ENCODE measurements at regions not wholly inside any gene's neighbourhood (a gene's known extent, or its start where the extent isn't known, plus 50 kb on each side); places are given as distances from the start of the nearest gene placed in this dataset.

DNA sequence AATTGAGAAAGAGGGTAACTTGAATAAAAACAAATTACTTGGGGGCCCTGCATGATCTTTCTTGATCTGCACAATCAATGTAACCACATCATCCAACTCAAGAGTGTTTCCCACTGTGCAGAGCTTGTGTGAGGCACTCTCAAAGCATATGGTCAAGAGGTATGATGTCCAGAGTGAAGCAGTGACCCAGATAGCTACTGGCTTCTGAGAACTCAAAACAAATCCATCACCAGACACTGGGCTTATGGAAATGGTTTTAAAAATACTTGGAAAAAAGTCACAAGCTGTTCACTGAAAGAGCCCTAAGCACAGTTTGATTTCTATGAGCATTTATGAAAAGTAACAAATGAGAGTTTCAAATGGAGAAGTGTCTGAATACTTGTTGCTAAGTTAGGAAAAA is 361.0 kb downstream of the GRXCR1 start:
- no peak for TF ChIP-seq REST (IDR thresholded peaks at IDR 0.05; ENCODE audit: insufficient read depth in 1 of 2, low read depth in 2 of 2, low read length in 2 of 2)
- TF ChIP-seq POLR2AphosphoS5 (IDR thresholded peaks at IDR 0.05; ENCODE audit: low read depth, low read length): no peak
- no peak for TF ChIP-seq TAF1 (IDR thresholded peaks at IDR 0.05; ENCODE audit: borderline replicate concordance, insufficient read depth, low read length)
- TF ChIP-seq FOXP2 (optimal IDR thresholded peaks at IDR 0.05; ENCODE audit: borderline replicate concordance, extremely low read depth, extremely low read length, insufficient read depth): no peak
- no peak for TF ChIP-seq SIN3A (IDR thresholded peaks at IDR 0.05; ENCODE audit: borderline replicate concordance, insufficient read depth, low read length)

DNA sequence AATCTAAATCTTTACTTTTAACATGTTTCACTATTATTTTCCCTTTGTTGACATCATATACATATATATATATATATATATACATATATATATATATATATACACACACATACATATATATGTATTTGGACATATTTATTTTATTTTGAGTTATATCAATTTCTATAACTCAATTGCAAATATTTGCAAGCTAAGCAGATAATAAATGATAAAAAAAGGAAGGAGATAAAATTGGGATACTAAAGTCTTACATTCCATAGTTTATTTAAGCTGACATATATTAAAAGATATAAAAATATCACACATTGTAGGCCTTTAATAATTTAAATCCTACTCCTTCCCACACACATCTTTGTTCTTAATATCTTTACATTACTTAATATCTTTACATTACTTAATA is 372.2 kb downstream of the GRXCR1 start:
- TF ChIP-seq POLR2AphosphoS5 (IDR thresholded peaks at IDR 0.05; ENCODE audit: low read depth, low read length): no peak
- TF ChIP-seq REST (IDR thresholded peaks at IDR 0.05; ENCODE audit: insufficient read depth in 1 of 2, low read depth in 2 of 2, low read length in 2 of 2): no peak
- TF ChIP-seq TAF1 (IDR thresholded peaks at IDR 0.05; ENCODE audit: borderline replicate concordance, insufficient read depth, low read length): no peak
- no peak for TF ChIP-seq FOXP2 (optimal IDR thresholded peaks at IDR 0.05; ENCODE audit: borderline replicate concordance, extremely low read depth, extremely low read length, insufficient read depth)
- no peak for TF ChIP-seq SIN3A (IDR thresholded peaks at IDR 0.05; ENCODE audit: borderline replicate concordance, insufficient read depth, low read length)

DNA sequence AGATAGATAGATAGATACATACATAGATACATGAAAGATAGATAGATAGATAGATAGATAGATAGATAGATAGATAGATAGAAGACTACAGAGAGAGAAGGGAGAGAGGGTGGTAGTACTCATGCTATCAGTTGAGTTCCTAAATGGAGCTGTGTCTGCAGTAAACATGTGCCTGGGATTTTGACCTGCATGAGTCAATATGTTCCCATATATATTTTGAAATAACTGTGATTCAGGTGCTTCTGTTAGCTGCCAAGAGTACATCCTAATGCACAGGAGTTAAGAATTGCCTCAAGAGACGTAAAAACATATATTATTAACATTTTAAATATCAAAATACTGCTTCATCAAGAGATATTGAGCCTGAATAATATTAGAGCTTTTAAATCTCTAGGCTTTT is 379.4 kb downstream of the GRXCR1 start:
- TF ChIP-seq SIN3A (IDR thresholded peaks at IDR 0.05; ENCODE audit: borderline replicate concordance, insufficient read depth, low read length) (no peak), POLR2AphosphoS5 (IDR thresholded peaks at IDR 0.05; ENCODE audit: low read depth, low read length) (no peak), FOXP2 (optimal IDR thresholded peaks at IDR 0.05; ENCODE audit: borderline replicate concordance, extremely low read depth, extremely low read length, insufficient read depth) (no peak), REST (IDR thresholded peaks at IDR 0.05; ENCODE audit: insufficient read depth in 1 of 2, low read depth in 2 of 2, low read length in 2 of 2) (no peak), TAF1 (IDR thresholded peaks at IDR 0.05; ENCODE audit: borderline replicate concordance, insufficient read depth, low read length) (no peak)

- TF ChIP-seq REST (IDR thresholded peaks at IDR 0.05; ENCODE audit: insufficient read depth in 1 of 2, low read depth in 2 of 2, low read length in 2 of 2): no peak
- no peak for TF ChIP-seq FOXP2 (optimal IDR thresholded peaks at IDR 0.05; ENCODE audit: borderline replicate concordance, extremely low read depth, extremely low read length, insufficient read depth)
- TF ChIP-seq TAF1 (IDR thresholded peaks at IDR 0.05; ENCODE audit: borderline replicate concordance, insufficient read depth, low read length): no peak
- no peak for TF ChIP-seq POLR2AphosphoS5 (IDR thresholded peaks at IDR 0.05; ENCODE audit: low read depth, low read length)
- no peak for TF ChIP-seq SIN3A (IDR thresholded peaks at IDR 0.05; ENCODE audit: borderline replicate concordance, insufficient read depth, low read length)
These were observed 381.9 kb downstream of the GRXCR1 start for GRCh38 chr4:43274376-43274775.

- TF ChIP-seq TAF1 (IDR thresholded peaks at IDR 0.05; ENCODE audit: borderline replicate concordance, insufficient read depth, low read length) (no peak), POLR2AphosphoS5 (IDR thresholded peaks at IDR 0.05; ENCODE audit: low read depth, low read length) (no peak), FOXP2 (optimal IDR thresholded peaks at IDR 0.05; ENCODE audit: borderline replicate concordance, extremely low read depth, extremely low read length, insufficient read depth) (no peak), REST (IDR thresholded peaks at IDR 0.05; ENCODE audit: insufficient read depth in 1 of 2, low read depth in 2 of 2, low read length in 2 of 2) (no peak), SIN3A (IDR thresholded peaks at IDR 0.05; ENCODE audit: borderline replicate concordance, insufficient read depth, low read length) (no peak)
These were observed 383.3 kb downstream of the GRXCR1 start for GRCh38 chr4:43275779-43276178.
